Stimulated activated CD8-positive, alpha-beta memory T cell treated with anti-CD3 and anti-CD28 coated beads, Interleukin-12 subunit alpha, Interleukin-12 subunit beta, amount 100 ng/mL, for 24 hours (primary cell): ENCODE measurements at regions not wholly inside any gene's neighbourhood (a gene's known extent, or its start where the extent isn't known, plus 50 kb on each side); places are given as distances from the start of the nearest gene placed in this dataset.

Experiments used
- DNase-seq: peaks from one replicate; pipeline ENCODE4 v3.0.0-alpha.2; 2020; ENCODE audit errors: extremely low read depth

DNA sequence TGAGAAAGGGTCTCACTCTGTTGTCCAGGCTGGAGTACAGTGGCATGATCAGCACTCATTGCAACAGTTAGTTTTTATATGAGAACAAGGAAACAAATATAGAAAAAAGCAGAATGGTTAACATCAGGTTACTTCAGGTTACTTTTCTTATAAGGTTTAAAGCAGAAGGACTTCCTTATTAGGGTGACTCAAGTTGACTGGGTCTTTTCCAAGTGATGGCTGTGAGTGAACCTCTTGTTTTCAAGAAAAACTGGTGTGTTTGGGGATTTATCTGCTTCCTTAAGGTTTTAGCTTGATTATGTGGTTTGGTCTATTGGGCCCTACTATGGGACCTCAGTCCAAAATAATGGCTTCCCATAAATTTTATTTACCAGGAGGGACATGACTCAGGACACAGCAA, 99.2 kb downstream of the ARRDC3 start:
- no peak for DNase-seq

DNA sequence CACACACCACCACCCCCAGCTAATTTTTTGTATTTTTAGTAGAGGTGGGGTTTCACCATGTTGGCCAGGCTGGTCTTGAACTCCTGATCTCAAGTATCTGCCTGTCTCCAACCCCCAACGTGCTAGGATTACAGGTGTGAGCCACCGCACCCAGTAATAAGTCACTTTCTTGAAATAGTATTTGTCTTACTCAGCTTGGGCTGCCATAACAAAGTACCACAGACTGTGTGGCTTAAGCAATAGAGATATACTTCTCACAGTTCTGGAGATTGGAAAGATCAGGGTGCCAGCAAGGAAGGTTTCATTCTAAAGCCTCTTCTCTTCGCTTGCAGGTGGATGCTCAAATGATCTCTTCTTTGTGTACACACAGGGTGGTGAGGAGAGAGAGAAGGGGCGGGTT, 99.8 kb downstream of the ARRDC3 start:
- no peak for DNase-seq

DNA sequence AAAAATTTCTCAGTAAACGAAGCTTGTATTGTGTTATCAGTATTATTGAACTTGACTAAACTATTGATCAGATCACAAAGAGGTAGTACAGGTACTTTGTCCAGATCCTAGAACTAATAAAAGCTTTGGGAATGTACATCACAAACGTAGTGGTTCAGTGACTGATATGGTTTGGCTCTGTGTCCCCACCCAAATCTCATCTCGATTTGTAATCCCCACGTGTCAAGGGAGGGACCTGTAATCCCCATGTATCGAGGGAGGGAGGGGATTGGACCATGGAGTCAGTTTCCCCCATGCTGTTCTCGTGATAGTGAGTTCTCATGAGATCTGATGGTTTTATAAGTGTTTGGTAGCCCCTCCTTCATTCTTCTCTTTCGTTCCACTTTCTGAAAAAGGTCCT, 100.9 kb downstream of the ARRDC3 start:
- DNase-seq: no peak

DNA sequence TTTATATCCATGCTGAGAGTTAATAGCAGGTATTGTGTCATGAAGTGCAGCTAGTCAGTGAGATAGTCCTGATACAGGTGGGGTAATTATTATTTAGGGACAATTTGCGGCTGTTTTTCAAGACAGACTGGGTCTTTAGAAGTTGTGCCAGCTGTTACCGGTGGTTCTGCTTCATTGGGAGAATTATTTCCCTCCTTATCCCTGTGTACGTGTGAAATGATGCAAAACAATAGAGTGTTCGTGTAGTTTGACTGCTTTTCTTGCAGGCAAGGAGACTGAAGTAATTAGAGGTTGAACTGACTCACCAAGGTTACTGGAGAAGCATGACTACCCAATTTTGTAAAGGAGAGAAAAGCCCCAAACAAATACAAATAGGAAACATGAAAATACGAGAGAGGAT, 101.7 kb downstream of the ARRDC3 start:
- DNase-seq: no peak

DNA sequence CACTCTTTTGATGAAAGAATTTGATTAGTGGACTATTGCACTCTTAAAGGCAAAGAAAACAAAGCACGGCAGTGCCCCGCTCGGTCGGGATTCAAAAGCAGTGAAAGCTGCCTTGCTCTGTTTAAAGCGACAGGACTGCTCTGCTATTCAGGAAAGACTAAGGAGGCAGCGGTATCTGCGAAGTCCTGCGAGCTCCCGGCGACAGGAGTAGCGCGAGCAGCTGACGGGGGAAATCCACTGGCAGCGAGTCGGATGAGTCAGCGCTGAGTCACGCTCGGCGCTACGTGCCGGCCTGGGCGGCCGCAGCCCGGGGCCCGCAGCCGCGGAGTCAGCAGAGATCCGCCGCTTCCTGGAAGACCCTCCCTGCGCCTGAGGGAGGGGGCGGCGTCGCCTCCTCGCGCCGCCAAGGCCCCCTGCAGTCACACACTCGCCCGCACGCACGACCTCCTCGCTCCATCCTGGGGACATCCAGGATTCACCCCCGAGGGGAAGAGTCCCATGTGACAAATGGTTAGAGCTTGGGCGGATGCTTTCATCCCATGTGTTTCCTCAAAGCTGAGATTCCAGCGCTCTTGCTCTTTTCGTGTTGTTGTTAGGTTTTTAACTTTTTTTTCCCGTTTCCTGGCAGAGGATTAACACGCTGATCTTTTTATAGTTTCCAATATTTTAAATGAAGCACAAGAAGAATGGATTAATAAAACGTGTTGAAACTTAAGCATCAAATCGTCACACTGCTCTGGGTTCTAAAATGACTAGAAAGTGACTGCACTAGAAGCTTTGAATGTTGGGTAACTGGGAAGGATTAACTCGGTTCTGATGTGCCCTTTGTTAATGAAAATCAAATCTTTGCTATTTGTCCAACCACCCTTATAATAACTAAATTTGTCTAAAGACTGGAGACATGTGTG, 102.5 kb downstream of the ARRDC3 start:
- peak; percentile 77 for DNase-seq

DNA sequence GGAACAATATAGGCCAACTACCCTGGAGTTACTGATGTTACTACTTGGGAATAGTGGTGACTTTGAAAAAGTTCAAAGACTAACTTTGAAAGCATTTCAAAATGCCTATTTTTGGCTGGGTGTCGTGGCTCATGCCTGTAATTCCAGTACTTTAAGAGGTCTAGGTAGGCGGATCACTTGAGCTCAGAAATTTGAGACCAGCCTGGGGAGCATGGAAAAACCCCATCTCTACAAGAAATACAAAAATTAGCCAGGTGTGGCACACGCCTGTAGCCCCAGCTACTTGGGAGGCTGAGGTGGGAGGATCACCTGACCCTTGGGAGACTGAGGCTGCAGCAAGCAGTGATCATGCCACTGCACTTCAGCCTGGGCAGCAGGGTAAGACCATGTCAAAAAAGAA, 105.3 kb downstream of the ARRDC3 start:
- no peak for DNase-seq

DNA sequence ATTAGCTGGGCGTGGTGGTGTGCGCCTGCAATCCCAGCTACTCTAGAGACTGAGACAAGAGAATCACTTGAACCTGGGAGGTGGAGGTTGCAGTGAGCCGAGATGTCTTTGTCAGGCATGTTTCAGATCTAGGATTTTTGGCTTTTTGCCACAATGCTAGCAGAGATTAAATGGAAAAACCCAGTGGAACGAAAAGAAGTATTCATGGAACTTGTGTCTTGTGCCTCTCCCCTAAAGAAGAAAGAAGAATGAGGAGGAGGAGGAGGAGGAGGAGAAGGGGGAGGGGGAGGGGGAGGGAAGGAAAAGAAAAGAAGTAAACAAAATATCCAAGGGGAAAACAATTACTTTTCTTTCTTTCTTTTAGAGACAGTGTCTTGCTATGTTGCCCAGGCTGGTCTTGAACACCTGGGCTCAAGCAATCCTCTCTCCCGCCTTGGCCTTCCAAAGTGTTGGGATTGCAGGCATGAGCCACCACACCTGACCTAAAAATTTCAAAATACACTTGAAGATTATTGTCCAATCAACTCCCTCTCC, 106.0 kb downstream of the ARRDC3 start:
- DNase-seq: no peak

DNA sequence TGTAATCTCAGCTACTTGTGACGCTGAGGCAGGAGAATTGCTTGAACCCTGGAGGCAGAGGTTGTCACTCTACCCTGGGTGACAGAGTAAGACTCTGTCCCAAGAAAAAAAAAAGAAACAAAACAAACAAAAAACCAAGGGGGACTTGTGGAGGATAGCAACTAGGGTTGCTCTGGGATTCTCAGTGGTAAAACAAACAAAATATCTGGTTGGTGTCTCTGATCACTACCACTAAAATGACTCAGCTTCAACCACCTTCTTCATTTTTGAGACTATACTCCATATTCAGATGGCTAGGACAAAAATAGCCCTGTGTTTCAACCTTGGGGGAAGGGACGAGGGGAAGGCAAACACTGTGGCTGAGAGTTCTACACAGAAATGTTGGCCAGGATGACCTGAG, 110.3 kb downstream of the ARRDC3 start:
- DNase-seq: no peak

DNA sequence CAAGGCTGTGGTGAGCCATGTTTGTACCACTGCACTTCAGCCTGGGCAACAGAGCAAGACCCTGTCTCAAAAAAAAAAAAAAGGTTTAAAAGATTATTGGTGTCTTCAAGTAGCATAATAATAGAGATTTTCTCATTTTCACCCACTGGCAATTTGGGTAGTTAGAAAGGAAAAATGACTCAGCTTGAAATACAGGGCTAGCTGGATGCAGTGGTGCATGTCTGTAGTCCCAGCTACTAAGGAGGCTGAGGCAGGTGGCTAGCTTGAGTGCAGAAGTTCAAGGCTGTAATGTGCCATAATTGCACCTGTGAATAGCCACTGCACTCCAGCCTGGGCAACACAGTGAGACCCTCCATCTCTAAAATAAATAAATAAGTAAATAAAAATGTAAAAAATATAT, 111.1 kb downstream of the ARRDC3 start:
- DNase-seq: no peak

DNA sequence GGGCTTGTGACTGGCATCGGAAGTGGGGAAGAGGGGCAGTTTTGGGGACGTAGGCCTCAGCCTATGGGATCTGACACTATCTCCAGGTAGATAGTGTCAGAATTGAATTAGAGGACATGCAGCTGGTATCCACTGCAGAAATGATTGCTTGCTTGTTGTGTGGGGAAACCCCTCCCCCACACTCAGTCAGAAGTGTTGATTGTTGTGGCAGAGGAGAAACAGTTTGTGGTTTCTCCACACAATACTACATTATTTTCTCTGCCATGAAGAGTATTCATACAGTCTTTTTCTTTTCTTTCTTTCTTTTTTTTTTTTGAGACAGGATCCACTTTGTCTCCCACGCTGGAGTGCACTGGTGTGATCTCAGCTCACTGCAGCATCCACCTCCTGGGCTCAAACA, 113.9 kb downstream of the ARRDC3 start:
- DNase-seq: no peak

DNA sequence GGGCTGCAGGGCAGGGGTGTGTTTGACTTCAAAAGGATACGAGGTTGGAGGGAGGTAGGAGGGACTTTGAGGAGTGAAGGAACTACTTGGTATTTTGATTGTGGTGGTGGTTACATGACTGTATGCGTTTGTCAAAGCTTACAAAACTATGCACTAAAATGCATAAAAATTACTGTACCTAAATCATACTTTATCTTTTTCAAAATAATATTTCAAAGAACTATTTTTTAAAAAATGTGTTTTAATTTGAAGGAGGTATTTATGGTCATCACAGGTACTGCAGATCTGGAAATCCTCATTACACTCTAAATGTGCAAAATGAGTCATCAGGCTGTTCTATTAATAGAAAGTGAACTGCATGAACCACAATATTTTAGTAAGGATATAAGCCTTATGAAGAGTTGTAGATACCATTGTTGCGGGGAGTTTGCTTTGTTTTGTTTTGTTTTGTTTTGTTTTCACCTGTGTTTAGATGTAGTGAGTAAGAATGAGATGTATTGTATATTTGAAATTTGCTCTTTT, 116.9 kb downstream of the ARRDC3 start:
- no peak for DNase-seq

DNA sequence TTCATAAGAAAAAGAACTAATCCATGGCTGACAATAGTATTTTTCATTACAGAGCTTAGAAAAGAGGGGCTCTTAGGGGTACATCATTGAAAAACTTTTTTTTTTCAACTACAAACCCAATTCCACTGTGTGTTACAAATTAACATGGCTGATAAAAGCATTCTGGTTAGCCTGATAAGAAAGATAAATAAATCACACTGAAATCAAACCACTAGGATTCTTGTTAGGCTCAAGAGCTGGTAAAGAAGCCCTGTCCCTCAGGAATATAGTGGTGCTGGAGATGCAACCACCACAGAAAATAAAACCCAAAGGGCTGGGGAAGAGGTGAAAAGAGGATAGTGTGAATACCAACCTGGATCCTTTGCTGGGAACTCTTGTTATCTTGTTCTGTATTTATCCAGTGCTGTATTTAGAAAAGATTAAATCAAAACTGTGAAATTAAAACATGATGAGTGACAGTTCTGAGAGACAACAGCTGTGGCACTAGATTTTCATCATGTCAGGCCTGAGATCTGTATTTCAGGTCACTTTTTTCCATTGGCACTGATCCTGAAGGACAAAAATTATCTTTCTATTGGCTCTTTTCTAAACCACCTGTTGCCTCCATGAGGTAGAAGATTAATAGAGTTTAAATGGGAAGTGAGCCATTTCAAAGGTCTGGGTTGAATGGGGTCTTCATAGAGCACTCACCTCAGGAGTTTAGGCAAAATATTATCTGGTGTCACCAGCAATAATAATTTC, 118.6 kb downstream of the ARRDC3 start:
- no peak for DNase-seq

DNA sequence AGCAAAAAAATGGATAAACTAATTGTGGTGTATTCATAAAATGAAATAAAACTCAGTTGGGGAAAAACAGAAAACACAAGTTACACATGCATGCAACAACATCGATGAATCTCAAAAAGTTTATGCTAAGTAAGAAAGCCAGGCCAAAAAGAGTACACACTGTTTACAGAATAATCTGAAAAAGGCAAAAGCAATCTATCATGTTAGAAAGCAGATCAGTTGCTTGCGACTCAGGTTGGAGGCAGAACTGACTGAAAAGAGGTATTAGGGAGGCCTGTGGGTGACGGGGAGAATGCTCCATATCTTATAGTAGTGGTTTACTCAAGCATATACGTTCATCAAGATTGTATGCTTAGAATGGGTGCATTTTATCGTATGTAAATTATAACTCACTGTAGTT, 119.2 kb downstream of the ARRDC3 start:
- no peak for DNase-seq

DNA sequence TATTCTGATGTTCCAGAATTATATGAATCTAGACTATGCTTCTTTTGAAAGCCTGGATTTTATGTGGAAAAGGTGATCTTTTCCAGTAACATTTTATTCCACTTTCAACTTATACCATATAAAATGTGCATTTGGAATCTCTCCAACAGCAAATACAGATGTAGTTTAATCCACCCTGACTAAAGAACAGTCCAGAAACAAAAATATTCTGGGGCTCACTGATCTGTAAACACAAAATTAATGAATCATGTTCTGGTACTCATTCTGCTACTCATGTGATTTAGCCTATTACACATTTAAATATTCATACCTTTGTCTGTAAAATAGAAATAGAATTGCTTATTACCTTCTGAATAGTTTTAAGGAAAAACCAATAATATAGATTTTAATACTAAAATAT, 125.8 kb downstream of the ARRDC3 start:
- no peak for DNase-seq

DNA sequence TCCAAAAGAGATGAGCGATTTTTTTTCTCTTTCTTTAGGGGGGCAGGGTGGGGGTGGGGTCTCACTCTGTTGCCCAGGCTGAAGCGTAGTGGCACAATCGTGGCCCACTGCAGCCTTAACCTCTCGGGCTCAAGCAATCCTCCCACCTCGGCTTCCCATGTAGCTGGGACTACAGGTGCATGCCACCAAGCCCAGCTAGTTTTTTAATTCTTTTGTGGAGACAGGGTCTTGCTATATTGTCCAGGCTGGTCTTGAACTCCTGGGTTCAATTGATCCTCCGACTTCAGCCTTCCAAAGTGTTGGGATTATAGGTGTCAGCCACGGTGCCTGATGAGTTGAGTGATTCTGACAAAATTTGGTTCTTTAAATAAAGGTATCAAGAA, 127.0 kb downstream of the ARRDC3 start:
- DNase-seq: no peak

DNA sequence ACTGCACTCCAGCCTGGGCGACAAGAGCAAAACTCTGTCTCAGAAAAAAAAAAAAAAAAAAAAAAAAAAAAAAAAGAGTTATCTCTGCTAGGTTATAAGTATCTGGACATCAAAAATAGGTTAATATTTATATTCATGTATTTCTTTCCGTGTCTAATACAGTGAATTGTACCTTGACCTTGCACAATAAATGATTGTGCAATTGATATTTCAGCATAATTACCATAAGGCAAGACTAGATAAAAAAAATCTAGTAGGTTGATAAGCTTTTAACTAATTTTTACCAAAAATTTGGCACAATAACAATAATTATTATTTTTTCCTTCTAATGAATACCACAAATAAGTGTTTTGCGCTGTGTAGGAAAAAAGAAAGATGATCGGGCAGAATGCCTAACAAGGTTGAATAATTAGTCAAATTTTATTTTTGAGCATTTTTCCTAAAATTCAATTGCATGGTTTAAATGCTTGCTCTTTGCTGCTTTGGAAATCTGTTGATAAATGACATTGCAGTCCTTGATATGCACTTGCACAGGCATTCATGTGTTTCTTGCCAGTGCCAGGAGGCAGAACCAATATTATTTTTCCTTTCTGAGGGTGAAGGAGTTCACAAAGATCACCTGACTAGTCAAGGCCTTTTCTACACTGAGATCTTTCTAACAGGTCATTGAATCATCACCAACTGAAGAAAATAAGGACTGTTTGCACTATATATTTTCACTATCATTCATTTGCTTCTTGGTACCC, 127.5 kb downstream of the ARRDC3 start:
- no peak for DNase-seq

DNA sequence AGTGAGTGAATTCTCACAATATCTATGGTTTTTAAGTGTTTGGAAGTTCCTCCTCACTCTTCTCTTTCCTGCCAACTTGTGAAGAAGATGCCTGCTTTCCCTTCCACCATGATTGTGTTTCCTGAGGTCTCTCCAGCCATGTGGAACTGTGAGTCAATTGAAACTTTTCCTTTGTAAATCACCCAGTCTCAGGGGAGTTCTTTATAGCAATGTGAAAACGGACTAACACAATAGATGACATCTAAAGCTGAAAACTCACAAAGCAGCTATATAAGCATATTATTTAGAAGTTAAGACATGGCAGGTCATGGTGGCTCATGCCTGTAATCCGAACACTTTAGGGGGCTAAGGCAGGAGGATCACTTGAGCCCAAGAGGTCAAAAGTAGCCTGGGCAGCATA, 130.2 kb downstream of the ARRDC3 start:
- DNase-seq: no peak

DNA sequence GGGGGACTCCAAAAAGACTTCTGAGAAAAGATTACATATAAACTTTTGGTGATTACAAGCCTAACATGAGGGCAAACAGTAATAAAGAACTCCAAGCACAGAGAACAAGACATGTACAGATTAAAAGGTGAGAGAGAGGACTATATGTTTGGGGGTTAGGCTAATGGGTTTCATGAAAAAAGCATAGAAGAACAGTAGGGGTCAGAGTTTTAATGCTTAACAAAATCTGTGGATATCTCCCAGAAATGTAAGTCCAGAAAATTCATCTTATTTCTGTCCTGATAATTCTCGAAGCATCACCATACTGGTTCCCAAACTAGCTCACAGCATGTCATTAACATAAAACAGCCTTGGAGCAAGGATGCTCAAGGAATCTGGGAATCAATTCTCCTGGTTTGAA, 137.2 kb downstream of the ARRDC3 start:
- DNase-seq: no peak

DNA sequence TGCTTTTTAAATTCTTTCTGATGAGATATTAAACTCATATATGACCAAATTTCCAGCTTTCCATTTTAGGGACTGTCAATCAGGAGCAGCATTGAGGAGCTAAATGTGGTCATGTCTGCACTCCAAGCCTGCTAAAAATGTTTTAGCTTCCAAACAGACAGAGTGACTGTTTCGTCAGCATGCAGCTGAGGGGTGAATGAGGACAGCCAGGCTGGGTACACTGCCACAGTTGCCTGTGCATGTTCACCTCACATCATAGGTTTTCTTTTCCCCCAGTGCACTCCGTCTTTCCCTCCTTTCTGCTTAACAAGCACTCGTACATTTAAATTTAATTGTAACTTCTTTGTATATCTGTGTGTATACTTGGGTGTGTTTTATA, 138.1 kb downstream of the ARRDC3 start:
- no peak for DNase-seq

DNA sequence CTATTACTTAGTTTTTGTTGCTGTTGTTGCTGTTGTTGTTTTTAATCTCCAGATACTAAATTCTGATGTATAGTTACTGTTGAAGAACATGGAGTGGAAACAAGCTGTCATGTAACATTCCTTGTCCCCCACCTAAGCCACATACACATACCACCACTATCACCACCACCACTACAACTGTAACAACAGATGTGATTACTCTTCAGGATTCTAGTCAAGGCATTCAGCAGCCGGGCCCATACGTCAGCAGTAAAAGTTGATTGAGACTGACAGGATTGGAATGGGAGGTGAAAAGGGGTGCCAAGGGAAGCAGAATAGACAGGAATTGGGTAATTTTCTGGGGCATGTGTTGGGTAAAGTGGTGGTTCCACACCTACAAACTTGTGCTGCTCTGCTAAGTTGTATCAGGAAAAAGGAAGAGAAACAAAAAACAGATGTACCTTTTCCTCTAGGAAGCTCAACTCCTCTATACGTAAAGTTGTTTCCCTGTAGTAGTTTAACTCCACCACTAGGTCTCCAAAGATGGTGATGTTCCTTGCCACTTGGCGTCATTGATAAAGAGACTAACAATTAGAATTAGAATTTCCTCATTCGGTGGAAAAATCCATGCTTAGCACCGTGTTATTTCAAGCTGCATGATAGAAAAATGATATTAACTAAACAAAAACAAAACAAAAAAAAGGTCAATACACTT, 138.6 kb downstream of the ARRDC3 start:
- DNase-seq: no peak

DNA sequence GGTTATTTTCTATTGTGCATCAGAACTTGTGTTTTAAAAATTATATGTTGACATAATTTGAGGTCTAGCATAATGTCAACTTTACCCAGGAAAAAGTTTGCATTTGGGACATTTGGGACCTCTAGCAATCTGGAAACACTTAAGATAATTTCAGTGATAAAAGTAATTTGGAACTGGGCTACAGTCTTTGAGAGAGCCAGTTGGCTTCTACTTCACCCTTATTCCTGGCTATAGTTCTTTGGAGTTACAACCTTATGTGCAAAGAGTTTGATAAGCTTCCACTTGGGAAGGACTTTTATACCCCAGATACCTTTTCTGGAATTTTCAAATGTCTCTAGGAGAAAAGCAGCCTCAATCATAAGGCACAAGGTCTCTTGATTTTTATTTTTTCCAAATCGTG, 139.3 kb downstream of the ARRDC3 start:
- no peak for DNase-seq

DNA sequence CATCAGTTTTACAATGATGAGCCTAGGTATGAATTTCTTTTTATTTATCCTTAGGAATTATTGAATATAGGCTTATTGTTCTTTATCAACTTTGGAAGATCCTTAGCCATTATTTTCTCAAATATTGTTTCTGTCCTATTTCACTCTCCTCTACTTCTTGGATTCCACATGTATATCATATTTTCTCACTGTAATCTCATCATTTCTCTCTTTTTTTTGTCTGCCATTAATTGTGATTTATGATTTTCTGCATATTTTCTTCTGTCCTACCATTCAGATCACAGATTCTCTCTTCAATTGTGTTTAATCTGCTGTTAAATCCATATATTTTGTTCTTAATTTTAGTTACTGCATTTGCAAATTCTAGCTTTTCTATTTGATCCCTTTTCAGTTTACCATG, 139.8 kb downstream of the ARRDC3 start:
- no peak for DNase-seq
